NCI-H510A treated with DMSO at 0.1 percent for 48 hours (cell line): ENCODE measurements at regions not wholly inside any gene's neighbourhood (a gene's known extent, or its start where the extent isn't known, plus 50 kb on each side); places are given as distances from the start of the nearest gene placed in this dataset.

ENCODE experiments used
- DNase-seq: peaks from one replicate; lab custom pipeline; 2025; lab: John Stamatoyannopoulos, UW

DNA sequence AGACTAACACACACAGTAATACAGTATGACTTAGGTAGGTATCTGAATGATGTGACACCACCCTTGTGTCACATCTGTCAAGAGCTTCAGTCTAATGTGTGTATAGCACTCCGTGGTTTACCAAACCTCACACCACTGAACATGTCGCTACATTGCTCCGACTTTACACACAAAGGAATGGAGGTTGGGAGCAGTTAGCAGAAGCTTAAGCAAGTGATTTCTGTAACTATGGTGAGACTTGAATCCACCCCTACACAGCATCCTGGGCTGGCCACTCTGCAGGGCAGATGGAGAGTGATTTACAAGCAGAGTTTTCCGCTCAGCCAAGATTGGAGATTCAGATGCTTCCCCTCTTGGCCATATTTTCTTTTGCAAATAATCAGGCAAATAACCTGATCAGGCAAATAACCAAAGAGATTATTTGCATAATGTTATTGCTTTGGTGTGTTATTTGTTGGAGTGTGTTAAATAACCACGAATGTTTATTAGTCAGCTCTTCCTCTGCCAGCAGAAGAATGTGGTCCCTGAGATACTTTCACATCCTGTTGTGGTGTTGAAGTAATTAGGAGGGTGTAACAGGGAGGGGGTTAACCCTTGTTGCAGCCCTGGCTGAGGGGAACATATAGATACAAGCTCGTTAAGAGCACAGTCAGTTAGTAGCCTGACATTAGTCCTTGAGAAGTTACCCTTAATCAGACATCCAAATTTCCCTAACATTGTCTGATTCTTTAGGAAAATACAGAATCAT lies 92.8 kb downstream of the SNX18 start:
- no peak for DNase-seq

DNA sequence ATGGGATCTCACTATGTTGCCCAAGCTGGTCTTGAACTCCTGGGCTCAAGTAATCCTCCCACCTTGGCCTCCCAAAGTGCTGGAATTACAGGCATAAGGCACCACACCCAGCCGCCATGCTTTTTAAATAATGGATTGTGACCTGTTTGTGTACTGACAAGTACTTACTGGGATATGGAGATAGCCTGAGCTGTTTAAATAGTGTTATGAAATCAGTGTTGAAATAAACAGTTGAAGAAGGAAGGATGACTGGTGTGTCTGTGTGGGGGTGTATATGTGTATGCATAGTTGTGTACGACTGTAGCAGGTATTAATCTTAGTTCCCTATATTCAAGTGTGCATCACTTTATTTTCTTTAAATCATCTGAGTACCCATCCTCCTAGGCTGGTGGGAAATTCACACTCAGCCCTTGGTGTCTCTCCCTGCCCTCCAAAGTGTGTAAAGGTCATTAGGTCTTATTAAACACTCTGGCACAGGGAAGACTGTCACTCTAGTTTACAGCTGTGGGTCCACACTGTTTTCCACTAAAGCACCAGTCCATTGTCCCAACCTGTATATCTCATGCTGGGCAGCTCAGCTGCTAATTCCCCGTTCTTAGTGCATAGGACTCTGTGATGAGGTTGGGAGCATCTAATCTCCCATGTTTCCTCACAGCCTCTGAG lies 91.0 kb downstream of the SNX18 start:
- no peak for DNase-seq

DNA sequence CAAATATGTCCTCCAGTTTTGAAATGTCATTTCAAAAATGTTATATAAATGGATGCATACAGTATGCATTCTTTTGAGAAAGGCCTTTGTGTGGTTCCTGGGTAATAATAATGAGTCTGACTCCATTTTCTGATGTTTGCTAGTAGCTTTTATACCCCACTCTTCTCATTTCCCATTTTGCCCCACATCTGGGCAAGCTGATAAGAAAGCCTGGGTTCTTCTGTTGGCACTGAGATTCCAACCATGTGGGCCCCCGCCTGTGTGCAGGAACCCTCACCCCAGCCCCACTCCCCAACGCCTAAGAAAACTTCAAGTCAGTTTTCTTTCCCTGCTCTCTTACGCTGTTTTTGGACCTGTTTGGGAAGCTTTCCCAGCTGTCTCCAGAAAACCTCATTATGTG lies 89.4 kb downstream of the SNX18 start:
- DNase-seq, result no peak

DNA sequence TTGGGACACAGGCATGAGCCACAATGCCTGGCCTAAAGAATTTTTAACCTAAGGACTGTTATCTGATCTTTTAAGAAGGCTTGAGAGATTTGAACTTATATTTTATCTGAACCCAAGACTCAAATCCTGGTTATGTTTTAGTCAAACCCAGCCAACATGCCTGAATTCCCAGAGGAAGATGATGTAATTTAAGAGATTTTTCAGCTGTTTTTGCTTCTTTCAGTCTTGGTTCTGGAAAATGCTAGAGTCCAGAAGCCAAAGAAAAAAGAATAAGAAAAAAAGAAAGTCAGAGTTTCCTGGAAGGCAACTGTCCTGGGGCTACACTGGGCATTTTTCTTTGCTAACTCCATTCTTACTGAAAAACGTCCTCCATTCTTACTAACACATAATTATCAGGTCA lies 85.8 kb downstream of the SNX18 start:
- no peak for DNase-seq

DNA sequence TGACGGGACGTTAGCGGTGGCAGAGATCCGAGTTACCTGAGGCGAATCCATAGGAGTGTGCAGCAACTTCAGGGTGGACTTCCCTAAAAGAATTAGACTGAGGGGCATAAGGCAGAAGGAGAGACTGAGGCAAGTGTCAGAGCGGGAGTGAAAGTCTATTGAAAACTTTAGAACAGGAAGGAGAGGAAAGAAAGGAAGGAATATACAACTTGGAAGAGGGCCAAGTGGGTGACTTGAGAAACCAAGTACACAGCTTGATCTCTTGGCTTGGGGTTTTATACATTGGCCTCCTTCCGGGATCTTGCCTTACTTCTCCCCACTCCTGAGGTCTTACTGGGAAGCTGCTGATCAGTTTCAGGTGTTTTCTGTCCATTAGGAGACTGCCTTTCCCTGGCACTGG lies 84.9 kb downstream of the SNX18 start:
- no peak for DNase-seq

DNA sequence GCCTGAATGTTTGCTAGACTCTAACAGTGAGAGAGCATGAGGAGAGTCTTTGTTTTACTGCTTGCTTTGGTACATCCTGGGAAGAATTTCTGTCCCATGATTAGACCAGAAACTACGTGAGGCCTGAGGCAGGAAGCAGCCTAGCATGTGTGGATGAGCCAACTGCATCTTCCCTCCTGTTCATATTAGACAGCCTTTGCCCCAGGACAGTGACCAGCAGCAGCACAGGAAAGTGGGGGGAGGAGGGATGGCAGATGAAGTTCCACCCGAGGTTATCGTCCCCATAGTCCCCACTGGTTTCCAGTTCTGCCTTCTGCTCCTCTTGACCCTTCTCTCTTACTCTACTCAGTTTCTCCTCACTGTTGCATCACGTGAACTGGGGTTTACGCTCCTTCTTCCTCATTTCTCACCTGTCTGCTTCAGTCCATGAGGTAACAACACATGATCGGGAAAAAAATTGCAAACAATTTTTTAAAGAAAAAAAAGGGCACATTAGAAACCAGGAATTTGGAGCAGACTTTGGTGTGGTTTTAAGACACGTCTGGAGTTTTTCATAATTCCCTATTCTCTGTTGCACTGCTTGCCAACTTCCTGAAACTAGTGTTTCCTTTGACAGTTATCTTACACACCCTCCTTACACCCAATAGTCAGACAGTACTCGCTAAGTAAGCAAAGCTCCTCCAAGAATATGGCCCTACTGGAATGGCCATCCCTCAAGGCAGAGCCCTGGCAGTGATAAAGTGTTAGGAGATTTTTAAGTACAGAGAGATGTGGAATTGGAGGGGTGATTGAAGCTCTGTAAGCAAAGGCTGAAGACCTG lies 84.1 kb downstream of the SNX18 start:
- DNase-seq, result no peak
